NT2/D1 (cell line): ENCODE measurements at regions not wholly inside any gene's neighbourhood (a gene's known extent, or its start where the extent isn't known, plus 50 kb on each side); places are given as distances from the start of the nearest gene placed in this dataset.

ENCODE experiments used
- YY1 ChIP-seq: IDR thresholded peaks from 2 replicates; pipeline ENCODE4 v1.6.1; 2011; ENCODE audit not compliant: insufficient read length, insufficient read depth
- ZNF274 ChIP-seq: IDR thresholded peaks from 2 replicates; pipeline ENCODE4 v1.6.1; 2011; ENCODE audit warnings: mild to moderate bottlenecking, low read depth, low read length

DNA sequence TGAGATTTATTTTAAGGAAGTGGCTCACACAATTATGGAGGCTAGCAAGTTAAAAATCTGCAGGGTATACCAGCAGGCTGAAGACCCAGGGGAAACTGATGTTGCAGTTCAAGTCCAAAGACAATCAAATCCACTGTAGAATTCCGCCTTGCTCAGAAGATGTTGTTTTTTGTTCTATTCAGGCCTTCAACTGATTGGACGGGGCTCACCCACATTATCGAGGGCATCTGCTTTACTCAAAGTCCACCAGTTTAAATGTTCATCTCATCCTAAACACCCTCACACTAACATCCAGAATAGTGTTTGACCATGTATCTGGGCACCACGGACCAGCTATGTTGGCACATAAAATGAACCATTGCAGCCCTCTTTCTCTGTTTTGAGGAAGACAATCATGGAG, 211.2 kb upstream of the GPR26 start:
- TF ChIP-seq YY1 (no peak), ZNF274 (no peak)
